Mesenchymal stem cell (in vitro differentiated cells and primary cell): ENCODE measurements at regions not wholly inside any gene's neighbourhood (a gene's known extent, or its start where the extent isn't known, plus 50 kb on each side); places are given as distances from the start of the nearest gene placed in this dataset.

Source experiments
- DNase-seq: peaks from one replicate; pipeline ENCODE4 v3.0.0-alpha.2; 2013
- H2AFZ ChIP-seq: one replicate; pipeline ENCODE4 v1.6.1; 2013; ENCODE audit warnings: low read depth, mild to moderate bottlenecking, control low read depth, inconsistent platforms, low read length, moderate library complexity
- H2AK5ac ChIP-seq: 2 replicates; pipeline ENCODE4 v1.6.1; 2013; ENCODE audit warnings: low read length, moderate library complexity, mild to moderate bottlenecking, inconsistent platforms; ENCODE audit not compliant: severe bottlenecking
- H2BK120ac ChIP-seq: one replicate; pipeline ENCODE4 v1.6.1; 2013; ENCODE audit warnings: low read depth, mild to moderate bottlenecking, inconsistent platforms, low read length, moderate library complexity
- H2BK12ac ChIP-seq, 2 experiments: one replicate each; pipeline ENCODE4 v1.6.1; 2013; ENCODE audit warnings: inconsistent platforms in 2 of 2, low read length in 2 of 2, mild to moderate bottlenecking in 2 of 2, moderate library complexity in 2 of 2, control low read depth in 1 of 2
- H2BK15ac ChIP-seq: one replicate; pipeline ENCODE4 v1.6.1; 2013; ENCODE audit warnings: mild to moderate bottlenecking, low read depth, inconsistent platforms; ENCODE audit not compliant: poor library complexity, severe bottlenecking
- H2BK5ac ChIP-seq: 2 replicates; pipeline ENCODE4 v1.6.1; 2013; ENCODE audit warnings: low read depth, mild to moderate bottlenecking, low read length, control low read depth, inconsistent platforms; ENCODE audit not compliant: poor library complexity, severe bottlenecking
- H3K14ac ChIP-seq, 2 experiments: one replicate each; pipeline ENCODE4 v1.6.1; 2013; ENCODE audit warnings: inconsistent platforms in 2 of 2, low read length in 2 of 2, control low read depth in 1 of 2, mild to moderate bottlenecking in 1 of 2, moderate library complexity in 1 of 2
- H3K18ac ChIP-seq, 2 experiments: one replicate each; pipeline ENCODE4 v1.6.1; 2013; ENCODE audit warnings: inconsistent platforms in 2 of 2, low read length in 2 of 2, control low read depth in 1 of 2, low read depth in 1 of 2, mild to moderate bottlenecking in 1 of 2
- H3K23ac ChIP-seq, 2 experiments: one replicate each; pipeline ENCODE4 v1.6.1; 2013; ENCODE audit warnings: inconsistent platforms in 2 of 2, low read length in 2 of 2, mild to moderate bottlenecking in 2 of 2, moderate library complexity in 2 of 2, control low read depth in 1 of 2
- H3K27ac ChIP-seq: 2 replicates; pipeline ENCODE4 v1.5.1; 2013; ENCODE audit warnings: mild to moderate bottlenecking, moderate library complexity, low read length, control low read depth, inconsistent platforms; ENCODE audit not compliant: poor library complexity, severe bottlenecking
- H3K27me3 ChIP-seq, 2 experiments: 2 replicates each; pipeline versions ENCODE4 v1.6.1 to v1.7.0; 2013; ENCODE audit warnings: low read length in 2 of 2, mild to moderate bottlenecking in 2 of 2, moderate library complexity in 2 of 2, control low read depth in 1 of 2, inconsistent platforms in 1 of 2; ENCODE audit not compliant: control insufficient read depth in 1 of 2, insufficient read depth in 1 of 2
- H3K36me3 ChIP-seq, 2 experiments: 2 replicates each; pipeline versions ENCODE4 v1.6.1 to v1.7.0; 2013; ENCODE audit warnings: low read length in 2 of 2, control low read depth in 1 of 2, inconsistent platforms in 1 of 2, low read depth in 1 of 2, mild to moderate bottlenecking in 1 of 2; ENCODE audit not compliant: insufficient read depth in 2 of 2, control insufficient read depth in 1 of 2
- H3K4ac ChIP-seq, 2 experiments: one replicate each; pipeline ENCODE4 v1.6.1; 2013; ENCODE audit warnings: inconsistent platforms in 2 of 2, low read length in 2 of 2, mild to moderate bottlenecking in 2 of 2, moderate library complexity in 2 of 2, control low read depth in 1 of 2, low read depth in 1 of 2
- H3K4me1 ChIP-seq: 2 replicates; pipeline ENCODE4 v1.6.1; 2013; ENCODE audit warnings: low read depth, low read length, control low read depth; ENCODE audit not compliant: control insufficient read depth, insufficient read depth
- H3K4me2 ChIP-seq: 2 replicates; pipeline ENCODE4 v1.6.1; 2013; ENCODE audit warnings: low read length, mild to moderate bottlenecking, inconsistent platforms; ENCODE audit not compliant: poor library complexity, severe bottlenecking
- H3K4me3 ChIP-seq, 2 experiments: 2 replicates each; pipeline versions ENCODE4 v1.5.1 to v1.7.0; 2013; ENCODE audit warnings: low read length in 2 of 2, mild to moderate bottlenecking in 2 of 2, control low read depth in 1 of 2, low read depth in 1 of 2; ENCODE audit not compliant: insufficient read depth in 1 of 2
- H3K79me1 ChIP-seq: replicated peaks from 2 replicates; pipeline ENCODE4 v1.6.1; 2013; ENCODE audit warnings: mild to moderate bottlenecking, control low read depth, low read length, inconsistent platforms; ENCODE audit not compliant: poor library complexity, severe bottlenecking
- H3K9ac ChIP-seq: 2 replicates; pipeline ENCODE4 v1.7.0; 2013; ENCODE audit warnings: mild to moderate bottlenecking, low read length, moderate library complexity
- H3K9me3 ChIP-seq: 2 replicates; pipeline ENCODE4 v1.7.0; 2013; ENCODE audit warnings: mild to moderate bottlenecking, low read length; ENCODE audit not compliant: control insufficient read depth
- H4K8ac ChIP-seq: one replicate; pipeline ENCODE4 v1.6.1; 2013; ENCODE audit warnings: inconsistent platforms, mild to moderate bottlenecking, low read length, moderate library complexity
- H4K91ac ChIP-seq: one replicate; pipeline ENCODE4 v1.6.1; 2013; ENCODE audit warnings: mild to moderate bottlenecking, low read length, inconsistent platforms
- WGBS: methylation state at CpG from one replicate; pipeline ENCODE4 v1.1.7; 2013; ENCODE audit warnings: mixed read lengths; 5-methylcytosine and 5-hydroxymethylcytosine counted together

DNA sequence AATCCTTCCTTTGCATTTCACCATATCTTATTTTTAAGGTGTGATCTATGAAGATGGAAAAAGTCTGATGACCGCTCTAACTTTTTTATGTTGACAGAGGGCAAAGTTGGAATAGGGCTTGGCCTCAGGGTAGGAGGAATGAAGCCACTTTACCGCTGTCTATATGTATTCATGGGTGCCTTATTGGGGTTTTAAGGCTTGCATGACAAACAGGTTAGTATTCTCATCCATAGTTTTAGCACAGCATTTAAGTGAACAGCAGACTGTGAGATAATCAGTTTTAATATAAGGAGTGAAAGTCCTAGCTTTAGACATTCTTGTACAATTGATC lies 81.7 kb upstream of the BMP2K start:
- no peaks in the 10 kb centered on the region for H3K36me3 ChIP-seq
- H3K27me3 ChIP-seq: no peaks in the 10 kb centered on the region
- WGBS: 95% methylated on average over 2 of the region's 2 CpGs
- no peaks in the 10 kb centered on the region for H3K4me1 ChIP-seq
- H3K4ac ChIP-seq: no peak overlapping the region
- H3K4me2 ChIP-seq: no peak overlapping the region
- no peak for DNase-seq
- H2AFZ ChIP-seq: no peak overlapping the region
- H4K91ac ChIP-seq: no peak overlapping the region
- no peak overlapping the region for H3K18ac ChIP-seq
- no peak overlapping the region for H4K8ac ChIP-seq
- no peaks in the 10 kb centered on the region for H3K79me1 ChIP-seq
- H3K4me3 ChIP-seq: no peak overlapping the region
- no peak overlapping the region for H2AK5ac ChIP-seq
- no peak overlapping the region for H3K27ac ChIP-seq
- H3K9me3 ChIP-seq: no peaks in the 10 kb centered on the region
- no peak overlapping the region for H2BK15ac ChIP-seq
- no peak overlapping the region for H3K14ac ChIP-seq
- no peak overlapping the region for H3K23ac ChIP-seq
- no peak overlapping the region for H3K9ac ChIP-seq
- H2BK120ac ChIP-seq: no peak overlapping the region
- H2BK5ac ChIP-seq: no peak overlapping the region
- no peak overlapping the region for H2BK12ac ChIP-seq

GRCh38 chr4:78695910-78696309 lies 80.2 kb upstream of the BMP2K start:
- H3K79me1 ChIP-seq: no peaks in the 10 kb centered on the region
- H3K36me3 ChIP-seq: no peaks in the 10 kb centered on the region
- no peak overlapping the region for H2BK15ac ChIP-seq
- no peak overlapping the region for H3K4ac ChIP-seq
- DNase-seq: no peak
- no peaks in the 10 kb centered on the region for H3K27me3 ChIP-seq
- H3K4me1 ChIP-seq: no peaks in the 10 kb centered on the region
- H2AFZ ChIP-seq: no peak overlapping the region
- no peak overlapping the region for H3K9ac ChIP-seq
- no peak overlapping the region for H2BK5ac ChIP-seq
- no peak overlapping the region for H3K27ac ChIP-seq
- H3K23ac ChIP-seq: no peak overlapping the region
- no peaks in the 10 kb centered on the region for H3K9me3 ChIP-seq
- H4K91ac ChIP-seq: no peak overlapping the region
- H4K8ac ChIP-seq: no peak overlapping the region
- H3K4me2 ChIP-seq: no peak overlapping the region
- H3K14ac ChIP-seq: no peak overlapping the region
- no peak overlapping the region for H2BK120ac ChIP-seq
- WGBS: 17% methylated on average over 1 of the region's 1 CpG
- no peak overlapping the region for H3K18ac ChIP-seq
- H3K4me3 ChIP-seq: no peak overlapping the region
- H2AK5ac ChIP-seq: no peak overlapping the region
- no peak overlapping the region for H2BK12ac ChIP-seq

GRCh38 chr4:78703079-78703478 lies 73.1 kb upstream of the BMP2K start:
- Histone ChIP-seq H3K27me3 (no peaks in the 10 kb centered on the region), H3K4me3 (no peak overlapping the region), H3K18ac (no peak overlapping the region), H3K36me3 (no peaks in the 10 kb centered on the region), H2BK5ac (no peak overlapping the region), H2AFZ (no peak overlapping the region), H3K4ac (no peak overlapping the region), H3K27ac (no peak overlapping the region), H2AK5ac (no peak overlapping the region), H3K14ac (no peak overlapping the region), H2BK12ac (no peak overlapping the region), H2BK120ac (peak overlapping the region; percentile 19), H3K9ac (no peak overlapping the region), H3K79me1 (no peaks in the 10 kb centered on the region), H4K8ac (no peak overlapping the region), H3K9me3 (peaks cover 8% of the 10 kb centered on the region), H2BK15ac (no peak overlapping the region), H3K4me2 (no peak overlapping the region), H3K23ac (no peak overlapping the region), H4K91ac (no peak overlapping the region), H3K4me1 (no peaks in the 10 kb centered on the region)
- DNase-seq: no peak

DNA sequence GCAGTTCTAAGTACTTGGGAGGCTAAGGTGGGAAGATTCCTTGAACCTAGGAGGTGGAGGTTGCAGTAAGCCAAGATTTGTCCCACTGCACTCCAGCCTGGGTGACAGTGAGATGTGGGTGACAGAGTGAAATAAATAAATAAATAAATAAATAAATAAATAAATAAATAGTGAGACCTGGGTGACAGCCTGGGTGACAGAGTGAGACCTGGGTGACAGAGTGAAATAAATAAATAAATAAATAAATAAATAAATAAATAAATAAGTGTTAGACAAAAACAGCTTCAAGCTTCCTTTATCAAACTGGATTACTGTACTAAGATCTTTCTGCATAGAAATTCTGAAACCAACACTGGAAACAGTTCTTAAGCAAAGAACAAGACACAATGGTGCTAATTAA lies 71.8 kb upstream of the BMP2K start:
- H3K9ac ChIP-seq: no peak overlapping the region
- no peak overlapping the region for H3K27ac ChIP-seq
- H2AFZ ChIP-seq: no peak overlapping the region
- no peaks in the 10 kb centered on the region for H3K79me1 ChIP-seq
- no peak overlapping the region for H3K4me2 ChIP-seq
- no peak overlapping the region for H4K8ac ChIP-seq
- H2BK12ac ChIP-seq: no peak overlapping the region
- no peak overlapping the region for H2BK120ac ChIP-seq
- no peak overlapping the region for H3K4ac ChIP-seq
- H3K18ac ChIP-seq: no peak overlapping the region
- H3K27me3 ChIP-seq: no peaks in the 10 kb centered on the region
- H2AK5ac ChIP-seq: no peak overlapping the region
- H3K4me1 ChIP-seq: no peaks in the 10 kb centered on the region
- no peak overlapping the region for H4K91ac ChIP-seq
- H3K23ac ChIP-seq: no peak overlapping the region
- H3K36me3 ChIP-seq: no peaks in the 10 kb centered on the region
- no peak overlapping the region for H3K14ac ChIP-seq
- H2BK5ac ChIP-seq: no peak overlapping the region
- DNase-seq: no peak
- H2BK15ac ChIP-seq: no peak overlapping the region
- H3K4me3 ChIP-seq: no peak overlapping the region
- H3K9me3 ChIP-seq: peaks cover 8% of the 10 kb centered on the region
